HG03196 (cell line): ENCODE measurements at regions not wholly inside any gene's neighbourhood (a gene's known extent, or its start where the extent isn't known, plus 50 kb on each side); places are given as distances from the start of the nearest gene placed in this dataset.

Experiments
- ATAC-seq: cut with Tn5 transposase; IDR thresholded peaks from one replicate; pipeline ENCODE4 v1.9.1; 2021; ENCODE audit not compliant: unreplicated experiment

DNA sequence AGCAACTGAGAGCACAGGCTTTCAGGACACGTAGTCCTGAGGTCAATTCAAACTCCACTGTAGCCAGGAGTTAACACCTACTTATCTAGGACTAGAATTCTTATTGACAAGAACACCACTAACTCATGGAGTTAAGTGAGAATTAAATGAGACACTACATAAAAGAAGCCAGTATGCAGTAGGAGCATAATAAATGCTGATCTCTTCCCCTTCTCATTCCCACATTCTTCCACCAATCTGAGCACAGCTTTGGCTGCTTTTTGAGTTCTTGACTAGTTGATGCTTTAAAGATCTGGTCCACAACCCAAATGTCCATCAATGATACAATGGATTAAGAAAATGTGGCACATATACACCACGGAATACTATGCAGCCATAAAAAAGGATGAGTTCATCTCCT is 55.2 kb downstream of the TTC32 start:
- ATAC-seq = no peak

DNA sequence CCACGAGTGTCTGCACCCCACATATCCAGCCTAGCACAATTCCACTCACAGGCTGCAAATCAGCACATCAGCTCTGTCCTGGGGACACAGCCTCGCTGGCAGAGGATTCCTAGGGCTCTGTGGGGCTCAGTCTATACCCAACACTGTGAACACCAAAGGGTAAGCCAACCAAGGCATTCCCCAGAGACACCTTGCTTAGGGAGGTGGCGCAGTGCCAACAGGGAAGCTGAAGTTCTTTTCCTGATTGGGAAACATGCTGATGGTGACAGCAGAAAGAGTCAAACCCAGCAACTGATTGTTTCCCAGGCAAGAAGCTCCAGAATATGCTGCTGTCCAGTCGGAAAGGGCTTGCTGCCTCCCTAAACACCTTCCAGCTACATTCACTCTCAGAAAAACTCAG is 55.8 kb downstream of the TTC32 start:
- ATAC-seq = no peak

DNA sequence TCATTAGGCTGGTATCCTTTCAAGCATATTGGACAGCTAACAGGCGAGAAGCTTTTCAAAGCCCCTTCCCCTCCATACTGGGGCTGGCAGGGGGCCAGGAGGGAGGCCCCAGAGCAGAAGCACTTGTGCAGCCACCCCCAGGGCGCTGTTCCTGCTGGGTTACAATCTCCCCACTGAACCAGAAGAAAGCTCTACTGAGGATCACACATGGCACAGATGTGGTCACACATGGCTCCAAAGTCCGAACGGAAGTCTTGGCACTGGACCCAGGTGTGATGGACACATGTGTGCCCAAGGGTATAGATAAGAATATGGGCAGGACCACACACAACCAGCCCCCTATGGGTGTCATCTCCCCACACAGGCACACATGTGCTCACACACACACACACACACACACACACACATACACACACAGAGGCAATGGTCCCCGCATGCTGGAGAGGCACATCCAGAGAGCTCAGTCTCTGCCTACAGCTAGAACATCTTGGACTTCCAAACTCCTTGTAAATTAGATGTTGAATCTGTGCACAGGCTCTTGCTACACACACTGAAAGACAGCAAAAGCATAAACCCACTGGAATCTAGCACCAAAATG is 56.4 kb downstream of the TTC32 start:
- no peak for ATAC-seq

GRCh38 chr2:19844750-19845149 is 57.0 kb downstream of the TTC32 start:
- no peak for ATAC-seq

DNA sequence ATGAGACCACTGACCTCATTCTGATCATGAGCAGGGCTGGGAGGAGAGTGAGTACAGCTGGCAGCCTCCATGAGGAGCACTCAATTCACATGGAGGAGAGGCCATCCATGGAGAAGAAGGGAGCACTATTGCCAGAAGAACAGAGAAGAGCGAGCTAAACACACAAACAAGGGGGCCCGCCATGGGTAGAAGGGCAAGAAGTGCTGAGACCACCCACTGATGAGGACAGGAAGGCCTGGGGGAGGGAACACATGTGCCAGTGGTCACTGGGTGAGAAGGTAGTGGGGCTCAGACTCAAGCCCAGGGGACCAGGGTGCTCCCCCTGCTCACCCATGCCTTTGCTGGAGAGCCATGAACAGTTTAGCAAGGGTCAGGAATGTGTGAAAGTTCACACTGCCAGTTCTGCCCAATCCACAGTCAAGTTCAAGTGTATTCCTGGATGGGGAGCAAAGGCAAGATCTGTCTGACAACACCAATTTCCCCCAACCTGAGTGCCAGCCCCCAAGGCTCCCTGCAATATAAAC is 57.7 kb downstream of the TTC32 start:
- ATAC-seq = no peak

DNA sequence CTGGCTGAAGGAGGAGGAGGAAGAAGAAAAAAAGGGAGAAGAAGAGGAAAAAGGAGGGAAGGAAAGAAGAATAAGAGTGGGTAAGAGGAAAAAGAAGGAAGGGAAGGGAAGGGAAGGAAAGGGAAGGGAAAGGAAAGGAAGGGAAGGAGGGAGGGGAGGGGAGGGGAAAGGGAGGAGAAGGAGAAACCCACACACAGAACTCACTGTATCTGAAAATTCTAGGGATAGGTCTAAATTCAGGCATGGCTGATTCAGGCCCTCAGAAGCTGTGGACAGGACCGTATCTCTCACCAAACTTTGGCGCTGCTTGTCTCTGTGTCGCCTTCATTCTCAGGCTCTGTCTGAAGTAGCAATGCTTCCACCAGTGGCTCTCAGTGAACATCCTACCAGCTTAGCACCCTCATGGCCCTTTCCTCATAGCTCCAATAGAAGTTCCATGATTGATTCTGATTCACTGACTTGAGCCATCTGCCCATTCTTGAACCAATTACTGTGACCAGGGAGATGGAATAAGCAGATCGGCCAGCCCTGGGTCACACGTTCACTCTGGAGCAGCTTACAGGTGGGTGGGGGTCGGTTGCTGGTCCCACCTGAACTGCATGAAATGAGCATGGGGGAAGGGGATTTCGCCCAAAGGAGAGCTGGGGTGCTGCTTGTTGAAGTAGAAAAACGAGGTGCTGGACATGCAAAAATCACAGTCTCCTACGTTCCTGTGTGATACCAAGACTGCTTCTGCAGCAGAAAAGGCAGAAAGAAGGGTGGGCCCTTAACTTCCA is 59.7 kb downstream of the TTC32 start:
- no peak for ATAC-seq

DNA sequence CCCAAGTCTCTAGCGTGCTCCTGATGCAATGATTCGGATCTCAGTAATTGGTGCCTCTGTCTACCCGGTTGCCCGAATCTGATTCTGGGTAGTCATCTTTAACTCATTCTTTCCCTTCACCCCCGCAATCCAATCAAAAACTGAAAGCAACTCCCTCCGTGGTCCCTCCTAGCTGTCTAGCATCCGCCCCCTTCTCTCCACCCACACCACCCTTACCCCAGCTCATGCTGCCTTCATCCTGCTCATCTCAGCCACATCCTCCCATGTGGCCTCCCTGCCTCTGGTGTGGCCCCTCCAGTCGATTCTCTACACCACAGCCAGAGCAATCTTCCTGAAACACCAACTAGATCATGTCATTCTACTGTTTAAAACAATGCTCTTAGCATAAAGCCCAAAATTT is 62.3 kb downstream of the TTC32 start:
- no peak for ATAC-seq

GRCh38 chr2:19838616-19839015 is 63.2 kb downstream of the TTC32 start:
- no peak for ATAC-seq

DNA sequence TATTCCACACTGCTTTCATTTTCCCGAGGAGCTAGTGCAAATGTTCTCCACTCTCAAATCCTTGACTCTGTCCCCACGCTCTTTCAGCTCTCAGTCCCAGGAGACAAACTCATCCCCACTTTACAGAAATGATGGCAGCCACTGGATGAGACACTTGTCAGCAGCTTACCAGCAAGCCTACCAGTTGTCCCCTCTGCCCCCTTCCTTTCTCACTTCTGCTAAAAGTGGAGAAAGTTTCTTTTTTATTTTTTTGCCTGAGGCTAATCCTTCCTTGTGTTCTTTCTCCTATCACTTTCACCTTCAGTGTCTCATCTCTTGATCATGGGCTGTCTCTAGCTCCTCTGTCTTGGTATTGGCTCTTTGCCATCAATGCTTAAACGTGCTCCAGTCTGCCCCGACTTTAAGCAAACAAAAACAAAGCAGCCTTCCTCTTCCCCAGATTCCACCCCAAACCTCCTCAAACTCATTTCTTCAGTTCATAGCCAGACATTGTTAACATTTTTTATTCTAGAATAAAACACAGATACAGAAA is 64.5 kb downstream of the TTC32 start:
- ATAC-seq = no peak

DNA sequence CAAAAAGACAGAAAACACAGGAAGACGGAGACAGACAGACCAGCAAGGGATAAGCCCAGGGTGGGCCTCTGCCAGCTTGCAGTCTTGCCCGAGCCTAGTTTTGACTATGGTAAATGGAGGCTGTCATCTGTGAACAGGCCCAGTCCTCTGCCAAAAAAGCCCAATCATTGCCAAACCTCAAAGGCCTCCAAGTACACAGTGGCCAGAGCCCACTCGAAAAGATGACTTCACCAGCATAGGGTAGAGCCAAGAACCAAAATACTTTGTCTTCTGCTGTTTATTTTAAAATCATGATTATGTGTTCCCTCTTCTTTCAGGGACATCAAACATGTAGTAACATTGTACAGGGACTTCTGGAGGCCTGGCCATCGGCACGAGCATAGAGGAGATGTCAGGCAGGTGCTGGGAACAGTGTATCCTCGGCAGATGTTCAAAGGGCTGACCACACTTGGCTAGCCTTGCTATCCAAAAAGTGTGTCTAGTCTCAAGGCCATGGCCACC is 66.0 kb downstream of the TTC32 start:
- no peak for ATAC-seq

DNA sequence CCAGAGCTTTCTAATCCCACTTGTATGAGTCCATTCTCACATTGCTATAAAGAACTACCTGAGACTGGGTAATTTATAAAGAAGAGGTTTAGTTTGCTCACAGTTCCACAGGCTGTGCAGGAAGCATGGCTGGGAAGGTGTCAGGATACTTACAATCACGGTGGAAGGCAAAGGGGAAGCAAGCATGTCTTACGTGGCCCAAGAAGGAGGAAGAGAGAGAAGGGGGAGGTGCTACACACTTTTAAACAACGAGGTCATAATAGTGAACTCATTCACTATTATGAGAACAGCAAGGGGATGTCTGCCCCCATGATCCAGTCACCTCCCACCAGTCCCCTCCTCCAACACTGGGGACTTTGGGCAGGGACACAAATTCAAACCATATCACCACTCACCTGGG is 67.8 kb downstream of the TTC32 start:
- no peak for ATAC-seq

GRCh38 chr2:19829672-19830071 is 72.1 kb downstream of the TTC32 start:
- ATAC-seq = no peak

DNA sequence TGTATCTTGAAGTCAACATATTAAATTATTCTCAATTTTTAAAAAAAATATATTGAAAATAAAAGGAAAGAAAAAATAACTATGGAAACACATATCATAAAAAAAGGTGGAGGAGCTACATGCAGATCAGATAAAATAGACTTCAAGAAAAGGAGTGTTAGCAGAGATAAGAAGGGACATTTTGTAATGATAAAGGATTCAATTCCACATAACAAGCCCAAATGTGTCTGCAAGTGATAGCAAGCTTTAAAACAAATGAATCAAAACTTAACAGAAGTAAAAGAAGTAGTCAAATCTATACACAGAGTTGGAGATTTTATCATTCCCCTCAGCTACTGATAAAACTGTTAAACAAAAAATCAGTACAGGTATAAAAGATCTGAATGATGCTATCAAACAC is 74.9 kb downstream of the TTC32 start:
- no peak for ATAC-seq

DNA sequence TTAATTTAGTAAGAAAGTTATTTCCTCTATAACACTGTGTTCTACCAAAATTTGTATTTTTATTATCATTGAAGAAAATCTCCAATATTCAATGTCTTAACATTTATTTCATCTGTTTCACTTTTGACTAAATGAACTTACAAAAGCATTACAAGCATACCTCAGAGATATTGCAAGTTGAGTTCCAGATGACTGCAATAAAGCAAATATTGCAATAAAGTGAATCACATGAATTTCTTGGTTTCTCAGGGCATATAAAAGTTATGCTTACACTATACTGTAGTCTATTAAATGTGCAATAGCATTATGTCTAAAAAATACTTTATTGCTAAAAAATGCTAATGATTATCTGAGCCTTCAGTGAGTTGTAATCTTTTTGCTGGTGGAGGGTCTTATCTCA is 78.3 kb downstream of the TTC32 start:
- no peak for ATAC-seq

- no peak for ATAC-seq
Measured at GRCh38 chr2:19819097-19820065, 82.4 kb downstream of the TTC32 start.

DNA sequence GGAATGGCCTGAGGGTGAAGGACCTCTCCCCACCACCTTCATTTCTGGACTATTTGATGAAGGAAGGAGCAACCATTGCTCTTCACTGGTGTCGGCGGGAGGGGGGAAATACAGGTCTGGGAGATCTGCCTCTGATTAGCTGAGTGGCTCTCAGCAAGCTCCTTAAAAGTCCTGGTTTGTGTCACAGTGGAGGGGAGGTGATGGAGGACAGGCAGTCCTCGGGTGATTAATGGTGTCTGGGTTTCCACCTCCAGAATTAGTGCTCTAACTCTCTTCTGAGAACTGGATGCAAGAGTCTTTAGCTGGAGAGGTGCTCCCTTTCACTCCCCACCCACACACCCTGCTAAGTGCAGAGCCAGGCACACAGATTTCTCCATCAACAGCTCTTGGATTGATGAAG is 83.2 kb downstream of the TTC32 start:
- no peak for ATAC-seq

GRCh38 chr2:19818039-19818438 is 83.7 kb downstream of the TTC32 start:
- ATAC-seq = no peak

GRCh38 chr2:19815746-19816145 is 86.0 kb downstream of the TTC32 start:
- no peak for ATAC-seq

- no peak for ATAC-seq
Measured at GRCh38 chr2:19812166-19812565, 89.6 kb downstream of the TTC32 start.

DNA sequence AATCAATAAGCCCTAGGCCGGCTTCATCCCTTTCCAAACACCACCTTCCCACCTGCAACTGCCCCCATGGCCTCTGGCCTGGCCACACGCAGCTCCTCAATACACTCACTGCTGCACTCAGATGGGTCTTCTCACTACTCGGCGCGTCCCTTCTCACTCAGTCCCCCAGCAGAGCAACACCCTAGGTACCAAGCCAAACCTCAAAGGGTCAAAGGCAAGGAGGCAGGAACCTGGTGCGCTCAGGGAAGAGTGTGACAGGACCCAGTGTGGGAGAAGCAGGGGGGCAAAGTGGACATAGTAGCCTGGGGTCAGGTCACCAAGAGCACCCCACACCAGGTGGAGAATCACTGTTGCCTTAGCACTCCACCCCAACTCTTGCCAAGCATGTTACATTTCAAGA is 90.6 kb downstream of the TTC32 start:
- ATAC-seq = no peak

- no peak for ATAC-seq
Measured at GRCh38 chr2:19810637-19811036, 91.1 kb downstream of the TTC32 start.
